ENCODE measurements at regions not wholly inside any gene's neighbourhood (a gene's known extent, or its start where the extent isn't known, plus 50 kb on each side); places are given as distances from the start of the nearest gene placed in this dataset.
"Not testable (repeated sequence)": the region's sequence is repeated elsewhere in the genome, so short reads cannot be mapped to it uniquely, and the experiment has no call there.

DNA sequence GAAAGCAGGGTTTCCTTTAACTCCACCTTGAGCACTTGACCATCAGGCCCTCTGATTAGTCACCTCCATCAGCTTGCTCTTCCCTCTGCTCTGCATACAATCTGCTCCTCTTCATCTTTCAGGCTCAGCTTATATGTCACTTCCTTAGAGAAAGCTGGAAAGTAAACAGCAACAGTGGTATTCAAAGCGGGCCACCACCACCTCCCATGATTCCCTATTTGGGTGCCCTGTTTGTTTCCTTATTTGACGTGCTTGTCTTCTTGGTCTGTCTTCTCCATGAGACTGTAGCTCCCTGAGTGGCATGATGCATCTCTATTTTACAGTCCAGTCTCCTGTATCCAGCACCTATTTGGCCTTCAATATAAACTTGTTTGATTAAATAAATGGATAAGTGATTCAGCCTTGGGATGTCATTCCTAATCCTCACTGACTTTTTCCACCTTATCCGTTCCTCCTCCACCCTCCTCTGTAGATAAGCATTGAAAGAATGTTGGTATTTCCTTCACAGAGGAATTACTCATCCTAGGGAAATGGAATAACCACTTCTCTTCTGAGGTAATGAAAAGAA lies 102.8 kb upstream of the SGK1 start:
- DNase-seq (ENCODE audit: low read depth in 3 of 3, low spot score in 2 of 3) = no peak

DNA sequence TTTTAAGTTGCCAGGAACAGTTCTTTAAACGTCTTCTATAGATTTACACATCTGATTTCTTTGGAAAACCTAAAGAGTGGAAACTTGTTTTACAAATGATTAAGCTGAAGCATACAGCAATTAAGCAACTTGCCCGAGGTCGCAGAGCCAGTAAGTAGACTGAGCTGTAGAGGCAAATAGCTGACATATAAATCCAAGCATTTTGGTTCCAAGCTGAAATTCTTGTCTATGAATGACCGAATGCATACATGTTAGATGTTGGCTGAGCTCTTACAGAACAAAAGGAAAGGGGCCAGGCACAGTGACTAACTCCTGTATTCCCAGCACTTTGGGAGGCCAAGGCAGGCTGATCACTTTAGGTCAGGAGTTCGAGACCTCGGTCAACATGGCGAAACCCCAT lies 101.8 kb upstream of the SGK1 start:
- peak in 1 of 3 donors; percentile 18 for DNase-seq (ENCODE audit: low read depth in 3 of 3, low spot score in 2 of 3)

DNA sequence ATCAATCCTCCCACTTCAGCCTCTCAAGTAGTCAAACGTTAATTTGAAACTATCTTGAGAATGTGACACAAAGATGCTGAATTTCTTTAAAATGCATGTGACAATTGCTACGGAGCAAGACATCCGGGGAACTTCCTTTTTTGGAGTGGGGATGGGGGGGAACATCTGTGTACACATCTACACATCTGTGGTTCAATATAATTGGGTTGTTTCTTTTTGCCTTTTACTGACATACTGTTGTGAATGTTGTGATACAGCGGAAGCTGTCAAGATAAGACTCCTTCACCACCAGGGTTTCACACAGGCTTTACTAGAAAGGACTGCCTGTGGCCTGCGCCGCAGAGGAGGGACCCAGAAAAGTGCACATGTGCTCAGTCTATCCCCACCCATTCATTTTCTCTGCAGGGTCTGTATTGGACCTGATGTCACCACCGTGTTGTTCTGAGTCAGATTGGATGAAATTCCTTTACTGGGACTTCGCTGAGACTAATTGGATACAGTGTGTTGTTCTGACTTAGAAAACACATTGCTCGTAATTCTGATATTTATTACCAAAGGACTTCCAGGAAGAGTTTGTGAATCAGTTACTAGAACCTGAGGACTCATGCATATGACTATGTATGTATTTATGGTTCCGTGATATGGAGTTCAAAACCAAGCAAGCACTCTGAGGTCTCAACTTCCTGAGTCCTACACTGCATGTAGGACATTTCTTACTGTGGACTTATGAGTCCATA lies 98.7 kb upstream of the SGK1 start:
- no peak for DNase-seq (ENCODE audit: low read depth in 3 of 3, low spot score in 2 of 3)

DNA sequence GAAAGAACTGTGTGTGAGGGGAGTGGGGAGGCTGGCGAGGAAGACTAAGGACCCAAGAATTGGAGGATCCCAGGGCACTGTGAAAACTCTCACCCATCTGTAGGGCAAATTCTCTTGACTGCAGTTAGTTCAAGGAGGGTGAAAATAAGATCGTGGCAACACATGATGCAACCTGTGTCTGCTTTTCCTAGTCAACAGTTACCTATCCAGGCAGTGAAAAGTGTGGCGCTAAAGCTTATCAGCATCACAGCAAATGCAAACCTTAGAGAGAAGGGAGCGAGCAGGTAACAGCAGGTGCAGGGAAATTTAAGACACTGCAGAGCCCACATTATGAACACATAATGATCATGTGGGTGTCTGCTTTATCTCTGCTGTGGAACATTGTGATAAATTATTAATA lies 97.7 kb upstream of the SGK1 start:
- no peak for DNase-seq (ENCODE audit: low read depth in 3 of 3, low spot score in 2 of 3)

DNA sequence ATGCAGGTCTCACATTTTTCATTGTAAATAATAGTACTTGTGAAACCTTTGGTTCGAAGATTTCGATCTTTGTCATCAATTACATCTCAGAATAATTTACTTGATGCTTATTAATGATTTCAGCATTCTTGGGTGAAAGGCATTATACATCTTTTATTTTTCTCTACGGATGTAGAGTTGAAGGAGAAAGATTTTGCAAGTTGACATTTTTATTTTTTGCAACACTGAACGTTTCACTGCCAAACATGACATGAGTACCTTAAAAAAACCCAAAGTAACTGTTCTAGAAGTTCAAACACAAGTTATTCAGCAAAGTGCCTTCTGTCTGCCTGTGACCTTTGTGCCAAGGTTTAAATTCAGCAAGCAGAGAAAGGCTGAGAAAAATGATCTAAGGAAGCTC lies 97.3 kb upstream of the SGK1 start:
- DNase-seq (ENCODE audit: low read depth in 3 of 3, low spot score in 2 of 3) = no peak

DNA sequence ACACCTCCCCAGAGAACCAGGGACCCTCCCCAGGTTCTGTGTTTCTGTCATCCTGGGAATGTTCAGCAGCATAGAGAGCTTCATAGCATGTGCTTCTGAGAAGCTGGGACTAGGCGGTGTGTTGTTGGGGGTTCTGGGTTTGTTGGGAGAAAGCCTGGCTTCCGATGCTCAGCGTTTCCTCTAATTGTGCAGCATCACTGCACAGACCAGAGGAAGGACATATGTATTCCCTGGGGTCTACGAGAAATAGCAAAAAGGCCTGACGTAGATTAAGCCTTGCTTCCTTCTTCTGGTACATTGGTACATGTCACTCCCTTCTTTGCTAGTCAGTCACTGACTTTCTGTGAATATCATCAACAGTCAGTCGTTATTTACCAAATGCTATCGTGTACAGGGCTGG lies 96.9 kb upstream of the SGK1 start:
- no peak for DNase-seq (ENCODE audit: low read depth in 3 of 3, low spot score in 2 of 3)

DNA sequence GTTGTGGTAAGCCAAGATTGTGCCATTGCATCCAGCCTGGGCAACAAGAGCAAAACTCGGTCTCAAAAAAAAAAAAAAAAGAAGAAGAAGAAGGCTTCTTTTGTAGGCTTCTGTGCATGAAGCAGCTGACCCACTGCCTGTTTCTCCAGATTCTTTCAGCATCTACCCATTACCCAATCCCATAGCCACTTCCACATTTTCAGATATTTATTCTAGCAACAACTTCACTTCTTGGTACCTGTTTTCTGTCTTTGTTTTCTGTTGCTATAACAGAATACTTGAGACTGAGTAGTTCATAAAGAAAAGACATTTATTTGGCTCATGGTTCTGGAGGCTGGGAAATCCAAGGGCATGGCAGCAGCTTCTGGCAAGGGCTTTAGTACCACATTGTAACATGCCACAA lies 95.3 kb upstream of the SGK1 start:
- no peak for DNase-seq (ENCODE audit: low read depth in 3 of 3, low spot score in 2 of 3)

DNA sequence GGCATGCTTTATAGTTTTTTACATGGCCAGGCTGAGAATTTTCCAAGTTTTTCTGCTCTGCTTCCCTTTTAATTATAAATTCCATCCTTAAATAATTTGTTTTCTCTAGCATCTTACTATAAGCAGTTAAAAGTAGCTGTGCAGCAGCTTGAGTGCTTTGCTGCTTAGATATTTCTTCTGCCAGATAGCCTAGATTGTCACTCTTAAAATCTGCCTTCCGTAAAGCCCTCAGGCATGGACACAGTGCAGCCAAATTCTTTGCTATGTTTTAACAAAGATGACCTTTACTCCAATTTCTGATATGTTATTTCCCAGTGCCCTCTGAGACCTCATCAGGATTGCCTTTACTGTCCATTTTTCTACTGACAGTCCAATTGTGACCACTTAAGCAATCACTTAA lies 92.6 kb upstream of the SGK1 start:
- DNase-seq (ENCODE audit: low read depth in 3 of 3, low spot score in 2 of 3) = no peak

DNA sequence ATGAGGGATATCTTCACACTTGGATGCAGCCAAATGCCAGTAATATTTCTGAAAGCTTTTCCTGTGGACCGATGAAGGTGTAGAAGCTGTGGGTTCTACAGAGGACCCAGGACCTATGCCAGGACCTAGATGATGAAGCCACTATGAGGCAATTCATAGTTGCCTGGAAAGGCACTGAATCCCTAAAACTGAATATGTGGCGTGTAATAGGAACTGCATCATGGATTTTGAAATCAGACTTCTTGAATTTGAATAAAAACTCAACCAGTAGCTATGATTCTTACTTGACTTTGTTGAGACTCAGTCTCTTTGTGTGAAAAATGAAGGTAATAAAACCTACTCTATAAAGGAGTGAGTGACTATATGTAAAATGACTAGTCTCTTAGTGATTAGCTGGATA lies 89.9 kb upstream of the SGK1 start:
- DNase-seq (ENCODE audit: low read depth in 3 of 3, low spot score in 2 of 3) = no peak

DNA sequence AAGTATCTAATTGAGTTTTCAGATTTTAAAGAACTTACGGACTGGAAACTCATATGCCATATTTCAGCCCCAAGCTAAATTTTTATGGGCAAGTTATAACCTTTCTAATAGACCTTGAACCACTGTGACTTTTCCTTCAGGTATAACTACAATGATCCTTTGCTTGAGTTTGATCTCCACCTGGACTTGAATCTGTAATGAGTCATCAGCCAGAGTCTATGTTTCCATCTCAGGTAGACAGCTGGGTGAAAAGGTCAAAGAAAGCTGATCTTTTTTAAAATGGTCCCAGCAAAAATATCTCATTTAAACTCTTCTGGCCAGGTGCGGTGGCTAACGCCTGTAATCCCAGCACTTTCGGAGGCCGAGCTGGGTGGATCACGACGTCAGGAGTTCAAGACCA lies 88.4 kb upstream of the SGK1 start:
- DNase-seq (ENCODE audit: low read depth in 3 of 3, low spot score in 2 of 3) = no peak

DNA sequence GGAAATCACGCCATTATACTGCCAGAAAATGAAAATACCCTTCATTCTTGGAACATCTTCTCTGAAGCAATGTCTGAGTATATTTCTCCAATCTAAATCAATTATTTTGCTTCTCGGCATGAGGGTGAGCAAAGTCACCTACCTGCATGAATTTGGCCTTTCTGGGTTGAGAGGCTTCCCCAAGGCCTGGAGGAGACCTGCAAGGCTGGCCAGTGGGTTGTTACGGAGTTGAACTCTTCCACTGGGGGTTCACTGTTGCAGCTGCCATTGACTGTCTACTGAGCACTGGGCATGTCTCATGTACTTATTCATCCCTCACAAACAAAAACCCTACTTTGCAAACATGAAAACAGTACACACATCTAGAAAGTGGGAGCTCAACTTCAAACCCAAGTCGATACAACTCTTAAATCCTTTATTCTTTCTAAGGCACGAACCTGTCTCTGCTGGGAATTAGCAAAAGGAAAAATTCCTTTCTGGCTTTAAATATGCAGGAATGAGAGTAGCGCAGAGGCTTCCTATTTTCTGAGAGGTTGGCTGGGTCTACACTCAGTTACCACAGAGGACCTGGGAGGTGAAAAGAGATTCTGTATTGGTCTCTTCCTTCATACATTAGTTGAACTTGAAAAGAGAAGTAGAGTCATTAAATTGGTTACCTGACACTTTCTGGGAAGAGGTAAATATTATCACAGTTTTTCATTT lies 87.6 kb upstream of the SGK1 start:
- DNase-seq (ENCODE audit: low read depth in 3 of 3, low spot score in 2 of 3) = no peak

DNA sequence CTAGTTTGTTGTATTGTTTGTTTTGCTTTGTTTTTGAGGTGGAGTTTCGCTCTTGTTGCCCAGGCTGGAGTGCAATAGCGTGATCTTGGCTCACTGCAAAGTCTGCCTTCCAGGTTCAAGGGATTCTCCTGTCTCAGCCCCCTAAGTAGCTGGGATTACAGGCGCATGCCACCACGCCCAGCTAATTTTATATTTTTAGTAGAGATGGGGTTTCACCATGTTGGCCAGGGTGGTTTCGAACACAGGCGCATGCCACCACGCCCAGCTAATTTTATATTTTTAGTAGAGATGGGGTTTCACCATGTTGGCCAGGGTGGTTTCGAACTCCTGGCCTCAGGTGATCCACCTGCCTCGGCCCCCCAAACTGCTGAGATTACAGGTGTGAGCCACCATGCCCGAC lies 85.4 kb upstream of the SGK1 start:
- not testable (repeated sequence) for DNase-seq (ENCODE audit: low read depth in 3 of 3, low spot score in 2 of 3)

DNA sequence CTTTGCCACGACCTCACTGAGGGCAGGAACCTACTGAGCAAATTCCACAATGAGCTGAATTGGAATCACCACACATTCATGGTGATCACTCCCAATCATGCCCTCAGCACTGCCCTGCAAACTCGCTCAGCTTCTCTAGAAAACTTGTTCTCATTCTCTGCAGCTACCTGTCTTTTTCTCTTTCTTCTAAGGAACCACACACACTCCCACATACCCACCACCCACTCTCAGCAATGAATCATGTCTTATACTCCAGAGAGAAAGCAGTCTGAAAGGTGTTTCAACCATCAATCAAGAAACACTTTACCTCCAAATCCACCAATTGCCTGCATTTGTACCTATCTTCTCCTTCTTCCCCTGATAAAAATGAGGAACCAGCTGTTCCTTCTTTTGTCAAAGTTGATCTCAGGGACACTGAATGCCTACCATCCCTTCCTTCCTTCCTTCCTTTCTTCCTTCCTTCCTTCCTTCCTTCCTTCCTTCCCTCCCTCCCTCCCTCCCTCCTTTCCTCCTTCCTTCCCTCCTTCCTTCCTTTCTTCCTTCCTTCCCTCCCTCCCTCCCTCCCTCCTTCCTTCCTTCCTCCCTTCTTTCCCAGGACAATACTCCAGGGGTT lies 84.6 kb upstream of the SGK1 start:
- no peak for DNase-seq (ENCODE audit: low read depth in 3 of 3, low spot score in 2 of 3)

DNA sequence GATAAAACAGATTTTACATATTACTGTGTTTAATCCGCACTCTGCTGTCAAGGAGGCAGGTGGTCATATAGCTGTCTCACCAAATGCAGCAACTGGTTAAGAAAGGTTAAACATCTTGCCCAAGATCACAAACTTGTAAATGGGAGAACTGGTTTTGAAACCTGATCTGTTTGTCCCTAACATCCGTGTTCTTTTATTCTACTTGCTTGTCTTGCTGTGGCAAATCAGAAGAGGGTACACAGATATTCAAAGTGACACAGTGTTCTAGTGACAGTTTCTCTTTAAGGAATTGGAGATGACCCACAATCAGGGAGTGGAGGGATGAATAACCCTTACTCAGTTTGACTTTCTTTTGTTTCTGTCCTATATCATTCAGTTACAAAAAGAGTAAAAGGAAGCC lies 83.0 kb upstream of the SGK1 start:
- DNase-seq (ENCODE audit: low read depth in 3 of 3, low spot score in 2 of 3) = no peak

DNA sequence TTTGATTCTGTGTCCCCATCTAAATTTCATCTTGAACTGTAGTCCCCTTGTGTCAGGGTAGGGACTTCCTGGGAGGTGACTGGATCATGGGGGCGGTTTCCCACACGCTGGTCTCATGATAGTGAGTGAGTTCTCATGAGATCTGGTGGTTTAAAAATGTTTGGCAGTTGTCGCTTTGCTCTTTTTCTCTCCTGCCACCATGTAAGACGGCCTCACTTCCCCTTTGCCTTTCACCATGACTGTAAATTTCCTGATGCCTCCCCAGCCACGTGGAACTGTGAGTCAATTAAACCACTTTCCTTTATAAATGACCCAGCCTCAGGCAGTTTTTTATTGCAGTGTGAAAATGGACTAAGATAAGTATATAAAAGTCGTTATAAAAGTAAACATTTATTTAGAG lies 80.5 kb upstream of the SGK1 start:
- no peak for DNase-seq (ENCODE audit: low read depth in 3 of 3, low spot score in 2 of 3)

DNA sequence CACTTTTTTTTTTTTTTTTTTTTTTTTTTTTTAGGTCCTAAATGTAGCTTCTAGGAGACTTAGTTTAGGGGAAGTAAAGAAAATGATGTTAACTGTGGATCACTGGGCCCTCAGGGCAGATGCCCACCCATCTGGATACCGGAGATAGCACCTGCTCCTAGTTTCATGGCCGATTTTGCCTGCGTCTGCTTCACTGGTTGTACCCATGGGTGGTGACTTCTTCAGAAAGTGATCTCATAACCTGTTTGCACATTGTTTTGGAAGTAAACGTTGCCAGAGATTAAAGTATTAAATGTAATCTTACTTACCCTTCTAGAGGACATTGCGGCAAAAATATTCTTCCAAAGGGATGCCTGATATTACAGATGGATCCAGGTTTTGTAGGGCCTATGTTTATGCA lies 79.8 kb upstream of the SGK1 start:
- no peak for DNase-seq (ENCODE audit: low read depth in 3 of 3, low spot score in 2 of 3)

DNA sequence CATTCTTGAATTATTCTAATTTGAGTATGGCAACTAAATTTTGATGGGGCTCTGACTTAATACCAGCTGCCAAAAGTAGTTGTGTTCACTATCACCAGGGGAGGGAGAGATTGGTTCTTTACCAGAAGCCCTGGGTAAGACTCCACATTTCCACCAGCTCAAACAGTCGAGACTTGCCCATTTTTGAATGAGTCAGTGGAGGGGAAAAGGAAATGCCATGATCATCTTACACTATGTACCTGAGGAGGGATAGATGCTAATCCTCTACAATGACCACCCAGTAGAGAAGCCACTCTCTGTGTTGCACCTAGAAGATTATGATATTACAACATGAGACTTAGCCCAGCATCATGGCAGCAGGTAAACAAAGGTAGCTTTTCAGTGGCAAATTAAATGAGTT lies 77.0 kb upstream of the SGK1 start:
- DNase-seq (ENCODE audit: low read depth in 3 of 3, low spot score in 2 of 3) = no peak

DNA sequence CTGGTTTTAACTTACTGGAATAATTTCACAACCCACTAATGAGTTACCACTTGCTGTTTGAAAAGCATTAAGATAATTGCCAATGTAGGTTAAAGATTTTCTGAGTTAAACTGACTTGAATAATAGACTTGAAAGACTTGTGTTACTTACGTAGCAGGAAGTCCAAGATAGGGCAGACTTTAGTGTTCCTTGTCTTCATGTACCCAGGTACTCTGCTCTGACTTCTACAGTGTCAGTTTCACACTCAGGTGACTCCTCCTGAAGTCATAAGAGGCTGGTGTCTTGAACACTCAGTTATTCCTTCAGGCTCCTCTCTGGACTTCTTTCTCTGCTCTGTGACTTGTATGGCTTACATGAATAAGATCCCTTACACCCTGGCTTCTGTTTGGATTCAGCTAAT lies 76.3 kb upstream of the SGK1 start:
- no peak for DNase-seq (ENCODE audit: low read depth in 3 of 3, low spot score in 2 of 3)

DNA sequence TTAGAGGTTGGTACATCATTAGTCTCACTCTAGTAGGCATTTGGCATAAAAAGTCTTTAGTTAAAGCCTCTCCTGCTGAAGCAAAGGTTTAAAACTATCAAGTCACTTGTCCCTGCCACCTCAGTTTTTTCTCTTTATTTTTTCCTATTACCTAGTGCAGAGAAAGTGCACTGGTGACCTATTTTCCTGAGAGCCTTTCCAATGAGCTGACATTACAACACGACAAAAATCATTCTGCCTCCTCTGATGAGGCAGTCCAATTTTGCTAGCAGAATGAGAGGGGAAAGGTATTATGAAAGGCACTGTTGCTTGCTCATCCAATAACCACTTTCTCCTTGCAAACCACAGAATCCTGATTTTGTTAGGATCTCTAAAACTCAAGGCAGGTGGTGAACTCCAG lies 73.3 kb upstream of the SGK1 start:
- no peak for DNase-seq (ENCODE audit: low read depth in 3 of 3, low spot score in 2 of 3)

DNA sequence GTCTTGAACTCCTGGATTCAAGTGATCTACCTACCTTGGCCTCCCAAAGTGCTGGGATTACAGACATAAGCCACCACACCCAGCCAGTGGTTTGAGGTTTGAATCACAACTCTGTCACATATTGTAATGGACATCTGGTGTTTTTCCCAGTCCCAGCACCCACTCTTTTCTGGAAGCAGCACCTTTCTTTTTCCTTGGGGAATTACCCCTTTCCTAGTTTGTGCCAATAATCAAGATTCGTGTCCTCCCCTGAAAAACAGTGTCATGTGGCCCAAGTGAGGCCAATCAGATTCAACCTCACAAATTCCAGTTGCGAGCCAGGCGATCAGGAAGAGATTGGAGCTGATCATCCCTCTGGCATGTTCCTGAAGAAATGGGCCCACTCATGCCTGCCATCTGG lies 71.7 kb upstream of the SGK1 start:
- no peak for DNase-seq (ENCODE audit: low read depth in 3 of 3, low spot score in 2 of 3)

DNA sequence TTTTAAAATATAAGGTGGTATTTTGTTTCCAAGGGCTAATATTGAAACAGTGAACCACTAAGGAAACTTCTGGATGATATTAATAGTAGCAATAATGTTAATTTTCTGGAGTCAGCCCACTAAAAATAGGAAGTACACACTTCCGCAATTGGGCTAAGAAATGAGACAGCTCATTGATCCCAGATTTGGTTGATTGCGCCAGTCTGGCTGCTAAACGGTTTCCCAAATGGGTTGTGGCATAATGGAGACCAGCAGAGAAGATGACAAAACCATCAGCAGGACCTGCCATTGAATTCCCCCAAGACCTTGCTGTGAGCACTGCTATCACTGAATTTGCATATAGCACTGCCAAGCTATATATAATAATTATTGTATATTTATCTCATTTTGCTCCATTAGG lies 71.2 kb upstream of the SGK1 start:
- DNase-seq (ENCODE audit: low read depth in 3 of 3, low spot score in 2 of 3) = no peak

DNA sequence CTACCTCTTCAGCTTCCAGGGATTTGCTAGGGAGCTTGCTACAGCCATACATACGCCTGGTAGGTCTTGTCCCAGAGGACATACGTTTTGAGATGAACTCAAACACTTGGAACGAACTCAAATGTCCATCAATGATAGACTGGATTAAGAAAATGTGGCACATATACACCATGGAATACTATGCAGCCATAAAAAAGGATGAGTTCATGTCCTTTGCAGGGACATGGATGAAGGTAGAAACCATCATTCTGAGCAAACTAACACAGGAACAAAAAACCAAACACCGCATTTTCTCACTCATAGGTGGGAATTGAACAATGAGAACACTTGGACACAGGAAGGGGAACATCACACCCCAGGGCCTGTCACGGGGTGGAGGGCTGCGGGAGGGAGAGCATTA lies 68.6 kb upstream of the SGK1 start:
- DNase-seq (ENCODE audit: low read depth in 3 of 3, low spot score in 2 of 3) = not testable (repeated sequence)
